Suprapubic skin (tissue), 4 donors: ENCODE measurements at regions not wholly inside any gene's neighbourhood (a gene's known extent, or its start where the extent isn't known, plus 50 kb on each side); places are given as distances from the start of the nearest gene placed in this dataset.

ENCODE experiments used
- EP300 ChIP-seq: sonication (generic); formaldehyde crosslinking; IDR thresholded peaks from one replicate; pipeline ENCODE4 v1.6.1; 2017; ENCODE audit warnings: antibody characterized with exemption
- POLR2A ChIP-seq, 2 donors: fragments of 450-650 bp; IDR thresholded peaks; one replicate each; pipeline ENCODE4 v1.6.1; 2017; ENCODE audit warnings: antibody characterized with exemption in 2 of 2, mild to moderate bottlenecking in 2 of 2, moderate library complexity in 2 of 2
- POLR2AphosphoS5 ChIP-seq, 3 donors: sonication (generic); formaldehyde crosslinking; IDR thresholded peaks; one replicate each; pipeline ENCODE4 v1.6.1; 2017; ENCODE audit warnings: antibody characterized with exemption in 3 of 3
- TF ChIP-seq, protein P1 (sequence below), 2 donors: fragments of 200-600 bp in 1 of 2; fragments of 450-650 bp in 1 of 2; sonication (generic) in 1 of 2; IDR thresholded peaks; one replicate each; pipeline ENCODE4 v1.5.1; 2016 to 2019; ENCODE audit warnings: antibody characterized with exemption in 2 of 2, mild to moderate bottlenecking in 1 of 2, moderate library complexity in 1 of 2

DNA sequence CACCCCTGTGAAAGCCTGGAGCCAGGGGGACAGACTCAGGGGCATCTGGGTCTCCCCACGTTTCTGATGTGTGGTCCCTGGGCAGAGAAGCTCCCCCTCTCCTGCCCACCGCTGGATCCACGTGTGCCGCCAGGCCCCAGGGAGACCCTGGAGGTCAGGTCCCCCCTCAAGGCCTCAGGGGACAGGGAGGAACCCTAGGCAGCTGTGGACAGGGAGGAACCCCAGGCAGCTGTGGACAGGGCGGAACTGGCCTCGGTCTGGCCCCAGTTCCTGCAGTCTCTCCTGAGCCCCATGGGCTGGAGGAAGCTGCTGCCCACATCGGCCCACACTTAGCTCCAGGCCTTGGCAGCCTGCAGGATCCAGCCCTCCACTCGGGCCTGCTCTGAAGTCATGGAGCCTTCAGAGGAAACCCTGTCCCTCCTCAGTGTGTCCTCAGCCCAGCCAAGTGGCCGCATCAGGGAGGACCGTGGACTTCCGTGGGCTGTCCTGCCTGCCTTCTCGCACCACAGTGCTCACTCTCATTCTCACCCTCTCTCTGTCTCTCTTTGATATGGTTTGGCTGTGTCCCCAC, 127.7 kb downstream of the BRD1 start:
- TF ChIP-seq, protein P1, sequence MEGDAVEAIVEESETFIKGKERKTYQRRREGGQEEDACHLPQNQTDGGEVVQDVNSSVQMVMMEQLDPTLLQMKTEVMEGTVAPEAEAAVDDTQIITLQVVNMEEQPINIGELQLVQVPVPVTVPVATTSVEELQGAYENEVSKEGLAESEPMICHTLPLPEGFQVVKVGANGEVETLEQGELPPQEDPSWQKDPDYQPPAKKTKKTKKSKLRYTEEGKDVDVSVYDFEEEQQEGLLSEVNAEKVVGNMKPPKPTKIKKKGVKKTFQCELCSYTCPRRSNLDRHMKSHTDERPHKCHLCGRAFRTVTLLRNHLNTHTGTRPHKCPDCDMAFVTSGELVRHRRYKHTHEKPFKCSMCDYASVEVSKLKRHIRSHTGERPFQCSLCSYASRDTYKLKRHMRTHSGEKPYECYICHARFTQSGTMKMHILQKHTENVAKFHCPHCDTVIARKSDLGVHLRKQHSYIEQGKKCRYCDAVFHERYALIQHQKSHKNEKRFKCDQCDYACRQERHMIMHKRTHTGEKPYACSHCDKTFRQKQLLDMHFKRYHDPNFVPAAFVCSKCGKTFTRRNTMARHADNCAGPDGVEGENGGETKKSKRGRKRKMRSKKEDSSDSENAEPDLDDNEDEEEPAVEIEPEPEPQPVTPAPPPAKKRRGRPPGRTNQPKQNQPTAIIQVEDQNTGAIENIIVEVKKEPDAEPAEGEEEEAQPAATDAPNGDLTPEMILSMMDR (IDR thresholded peaks at IDR 0.05), result no peak
- TF ChIP-seq POLR2A (IDR thresholded peaks at IDR 0.05) (no peak), POLR2AphosphoS5 (IDR thresholded peaks at IDR 0.05) (no peak), EP300 (no peak)
